Esophagus muscularis mucosa (tissue), 4 donors: ENCODE measurements at regions not wholly inside any gene's neighbourhood (a gene's known extent, or its start where the extent isn't known, plus 50 kb on each side); places are given as distances from the start of the nearest gene placed in this dataset.
A peak's percentile ranks its signal among the peaks of the same experiment; 100 is the strongest.
"Not testable (repeated sequence)": the region's sequence is repeated elsewhere in the genome, so short reads cannot be mapped to it uniquely, and the experiment has no call there.

Experiments
- DNase-seq: peaks from one replicate; pipeline ENCODE4 v3.0.0-alpha.2; 2017; ENCODE audit errors: extremely low spot score
- H3K27ac ChIP-seq, 4 donors: fragments of 200-600 bp; sonication (generic); replicated peaks in 1 of 4; 1 replicate in 3 of 4; 2 replicates in 1 of 4; pipeline ENCODE4 v1.5.1; 2016 to 2019; ENCODE audit warnings: mild to moderate bottlenecking in 1 of 4
- H3K27me3 ChIP-seq, 4 donors: fragments of 200-600 bp; sonication (generic); one replicate each; pipeline versions ENCODE4 v1.5.1 to v1.6.0; 2016 to 2019
- H3K36me3 ChIP-seq, 4 donors: fragments of 200-600 bp; sonication (generic); one replicate each; pipeline ENCODE4 v1.5.1; 2016 to 2019
- H3K4me1 ChIP-seq, 4 donors: fragments of 200-600 bp; sonication (generic); one replicate each; pipeline ENCODE4 v1.5.1; 2016 to 2019
- H3K4me3 ChIP-seq, 4 donors: fragments of 200-600 bp; sonication (generic); 1 replicate in 2 of 4; 2 replicates in 2 of 4; pipeline ENCODE4 v1.5.1; 2016 to 2019; ENCODE audit warnings: mild to moderate bottlenecking in 4 of 4, moderate library complexity in 1 of 4
- H3K9me3 ChIP-seq, 4 donors: fragments of 200-600 bp; sonication (generic); 1 replicate in 3 of 4; 2 replicates in 1 of 4; pipeline ENCODE4 v1.5.1; 2016 to 2019
- EP300 ChIP-seq: sonication (generic); formaldehyde crosslinking; IDR thresholded peaks from one replicate; pipeline ENCODE4 v1.6.1; 2017; ENCODE audit warnings: antibody characterized with exemption
- POLR2A ChIP-seq: fragments of 450-650 bp; IDR thresholded peaks from one replicate; pipeline ENCODE4 v1.6.1; 2017; ENCODE audit warnings: antibody characterized with exemption, moderate library complexity, mild to moderate bottlenecking, low read depth
- POLR2AphosphoS5 ChIP-seq, 2 donors: sonication (generic); formaldehyde crosslinking; IDR thresholded peaks; one replicate each; pipeline ENCODE4 v1.6.1; 2017; ENCODE audit warnings: antibody characterized with exemption in 2 of 2
- WGBS: methylation state at CpG from one replicate; pipeline ENCODE4 v1.1.5; 2018; 5-methylcytosine and 5-hydroxymethylcytosine counted together
- intact Hi-C: fragments of 100-400 bp; cut with DNase I; formaldehyde crosslinking; loops from one replicate; pipeline ENCODE4 v1.15.1; 2023
- TF ChIP-seq, protein P1 (sequence below), 3 experiments: fragments of 200-600 bp in 2 of 3; fragments of 450-650 bp in 1 of 3; sonication (generic) in 2 of 3; IDR thresholded peaks; one replicate each; pipeline ENCODE4 v1.5.1; 2017 to 2019; ENCODE audit warnings: antibody characterized with exemption in 3 of 3, mild to moderate bottlenecking in 2 of 3, moderate library complexity in 1 of 3

DNA sequence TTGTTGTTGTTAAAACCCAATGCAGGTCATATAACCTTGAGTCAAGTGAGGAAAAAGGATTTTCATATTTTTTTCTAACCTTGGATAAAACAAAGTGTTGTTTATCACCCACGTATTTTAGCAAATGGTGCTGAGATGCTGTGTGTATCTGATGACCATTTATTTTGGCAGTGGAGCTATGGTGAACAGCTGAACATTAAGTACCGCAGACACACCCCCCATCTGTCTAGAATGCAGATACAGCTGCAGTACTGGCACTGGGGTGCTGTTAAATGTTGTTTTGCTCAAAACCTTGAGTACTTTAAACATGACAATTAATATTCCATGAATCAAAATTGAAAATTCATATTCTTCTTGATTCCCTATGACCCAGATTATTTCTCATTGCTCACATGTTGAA is 773.3 kb upstream of the SLC39A10 start:
- H3K27ac ChIP-seq, result no peak overlapping the region
- H3K4me3 ChIP-seq, result no peak overlapping the region
- H3K4me1 ChIP-seq, result no peaks in the 10 kb centered on the region
- TF ChIP-seq POLR2A, result no peak
- TF ChIP-seq, protein P1, sequence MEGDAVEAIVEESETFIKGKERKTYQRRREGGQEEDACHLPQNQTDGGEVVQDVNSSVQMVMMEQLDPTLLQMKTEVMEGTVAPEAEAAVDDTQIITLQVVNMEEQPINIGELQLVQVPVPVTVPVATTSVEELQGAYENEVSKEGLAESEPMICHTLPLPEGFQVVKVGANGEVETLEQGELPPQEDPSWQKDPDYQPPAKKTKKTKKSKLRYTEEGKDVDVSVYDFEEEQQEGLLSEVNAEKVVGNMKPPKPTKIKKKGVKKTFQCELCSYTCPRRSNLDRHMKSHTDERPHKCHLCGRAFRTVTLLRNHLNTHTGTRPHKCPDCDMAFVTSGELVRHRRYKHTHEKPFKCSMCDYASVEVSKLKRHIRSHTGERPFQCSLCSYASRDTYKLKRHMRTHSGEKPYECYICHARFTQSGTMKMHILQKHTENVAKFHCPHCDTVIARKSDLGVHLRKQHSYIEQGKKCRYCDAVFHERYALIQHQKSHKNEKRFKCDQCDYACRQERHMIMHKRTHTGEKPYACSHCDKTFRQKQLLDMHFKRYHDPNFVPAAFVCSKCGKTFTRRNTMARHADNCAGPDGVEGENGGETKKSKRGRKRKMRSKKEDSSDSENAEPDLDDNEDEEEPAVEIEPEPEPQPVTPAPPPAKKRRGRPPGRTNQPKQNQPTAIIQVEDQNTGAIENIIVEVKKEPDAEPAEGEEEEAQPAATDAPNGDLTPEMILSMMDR (IDR thresholded peaks at IDR 0.05), result no peak
- TF ChIP-seq EP300, result no peak
- no peak for TF ChIP-seq POLR2AphosphoS5 (IDR thresholded peaks at IDR 0.05)
- H3K27me3 ChIP-seq, result no peaks in the 10 kb centered on the region
- no peak for DNase-seq
- WGBS, result 56% methylated on average over 2 of the region's 2 CpGs
- no peaks in the 10 kb centered on the region for H3K9me3 ChIP-seq
- H3K36me3 ChIP-seq, result no peaks in the 10 kb centered on the region
- intact Hi-C loops, result no loop called here

DNA sequence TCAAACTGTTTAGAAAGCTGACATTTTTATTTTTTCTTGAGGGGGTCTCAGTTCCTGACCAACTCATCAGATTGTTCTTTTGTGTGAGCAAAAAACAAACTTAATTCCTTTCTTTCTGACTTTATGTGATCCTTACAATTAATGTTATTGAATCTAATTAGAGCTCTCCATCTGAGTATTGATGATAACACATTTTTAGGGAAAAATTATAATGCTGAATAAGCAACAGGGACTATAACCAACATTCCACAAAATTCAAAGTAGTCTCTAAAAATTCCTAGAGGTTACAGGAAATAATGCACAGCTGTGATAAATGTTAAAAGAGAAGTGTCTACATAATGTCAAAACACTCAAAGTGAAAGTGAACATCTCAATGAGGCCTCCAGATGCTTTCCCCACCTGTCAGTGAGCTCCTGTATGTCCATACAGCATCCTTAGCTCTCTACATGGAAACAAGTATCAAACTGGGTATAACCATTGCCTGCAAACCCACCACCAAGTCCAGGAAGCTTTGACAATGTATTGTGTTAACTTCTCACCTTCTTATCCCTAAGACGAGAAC is 786.0 kb upstream of the SLC39A10 start:
- Histone ChIP-seq H3K9me3 (no peaks in the 10 kb centered on the region), H3K27me3 (no peaks in the 10 kb centered on the region), H3K4me3 (no peak overlapping the region), H3K27ac (no peak overlapping the region), H3K36me3 (no peaks in the 10 kb centered on the region), H3K4me1 (peaks cover 0 to 4% (median 0%) of the 10 kb centered on the region in 4 donors)
- WGBS, result 81% methylated on average over 1 of the region's 1 CpG
- no peak for TF ChIP-seq POLR2A
- no peak for TF ChIP-seq POLR2AphosphoS5 (IDR thresholded peaks at IDR 0.05)
- TF ChIP-seq, protein P1 (IDR thresholded peaks at IDR 0.05), result no peak
- no peak for TF ChIP-seq EP300
- intact Hi-C loops, result no loop called here
- DNase-seq, result no peak

DNA sequence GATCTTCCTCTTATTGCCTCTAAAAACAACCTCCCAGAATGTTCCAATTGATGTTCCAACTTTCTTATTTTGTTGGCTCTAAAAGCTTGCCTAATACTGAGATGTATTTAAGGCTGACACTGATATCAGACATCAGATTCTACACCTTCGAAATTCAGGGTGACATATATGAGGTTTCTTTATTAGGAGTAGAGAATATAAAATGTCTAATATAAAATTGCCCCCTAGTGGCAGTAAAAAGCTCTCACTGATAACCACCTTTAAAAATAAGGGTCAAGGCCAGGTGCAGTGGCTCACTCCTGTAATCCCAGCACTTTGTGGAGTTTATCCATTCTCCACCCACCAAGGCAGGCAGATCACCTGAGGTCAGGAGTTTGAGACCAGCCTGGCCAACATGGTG is 789.7 kb upstream of the SLC39A10 start:
- Histone ChIP-seq H3K27ac (no peak overlapping the region), H3K27me3 (no peaks in the 10 kb centered on the region), H3K36me3 (no peaks in the 10 kb centered on the region), H3K4me3 (no peak overlapping the region), H3K4me1 (peaks cover 0 to 4% (median 0%) of the 10 kb centered on the region in 4 donors), H3K9me3 (no peaks in the 10 kb centered on the region)
- intact Hi-C loops, result no loop called here
- 38% methylated on average over 1 of the region's 1 CpG for WGBS
- TF ChIP-seq, protein P1 (IDR thresholded peaks at IDR 0.05), result peak; percentile 29 to 48 (median 37)
- TF ChIP-seq POLR2AphosphoS5 (IDR thresholded peaks at IDR 0.05) (no peak), EP300 (no peak)
- DNase-seq, result no peak

DNA sequence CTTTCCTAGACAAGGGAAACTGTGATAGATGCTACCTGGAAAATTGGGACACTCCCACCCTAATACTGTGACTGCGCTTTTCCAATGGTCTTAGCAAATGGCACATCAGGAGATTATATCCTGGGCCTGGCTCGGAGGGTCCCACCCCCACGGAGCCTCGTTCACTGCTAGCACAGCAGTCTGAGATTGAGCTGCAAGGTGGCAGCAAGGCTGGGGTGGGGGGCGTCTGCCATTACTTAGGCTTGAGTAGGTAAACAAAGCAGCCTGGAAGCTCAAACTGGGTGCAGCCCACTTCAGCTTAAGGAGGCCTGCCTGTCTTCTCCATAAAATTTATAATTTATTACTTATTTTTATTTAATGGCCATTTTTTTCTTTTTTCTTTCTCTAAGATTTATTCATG is 802.1 kb upstream of the SLC39A10 start:
- no peak overlapping the region for H3K27ac ChIP-seq
- DNase-seq, result no peak
- H3K9me3 ChIP-seq, result no peaks in the 10 kb centered on the region
- no peaks in the 10 kb centered on the region for H3K36me3 ChIP-seq
- H3K4me1 ChIP-seq, result no peaks in the 10 kb centered on the region
- WGBS, result 92% methylated on average over 5 of the region's 5 CpGs
- TF ChIP-seq EP300, result no peak
- TF ChIP-seq, protein P1 (IDR thresholded peaks at IDR 0.05), result no peak
- no peak for TF ChIP-seq POLR2A
- no peak for TF ChIP-seq POLR2AphosphoS5 (IDR thresholded peaks at IDR 0.05)
- no peak overlapping the region for H3K4me3 ChIP-seq
- no peaks in the 10 kb centered on the region for H3K27me3 ChIP-seq
- intact Hi-C loops, result no loop called here

DNA sequence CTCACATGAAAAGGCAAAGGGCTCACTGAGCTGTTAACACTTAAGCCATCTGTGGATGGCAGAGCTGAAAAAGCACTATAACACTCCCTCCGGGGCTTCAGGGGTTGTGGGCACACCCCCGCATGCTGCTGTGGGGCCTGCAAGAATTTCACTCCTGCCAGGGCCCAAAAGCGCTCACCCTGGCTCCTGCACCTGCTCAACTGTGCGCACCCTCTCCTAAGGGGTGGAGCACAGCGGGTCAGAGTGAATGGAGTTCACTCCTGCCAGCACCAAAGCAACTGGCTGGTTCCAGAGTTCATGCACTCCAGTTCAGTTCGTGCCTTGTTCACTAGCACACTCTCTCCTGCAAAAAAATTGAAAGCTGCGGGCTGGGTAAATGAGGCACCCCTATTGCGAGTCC is 814.2 kb upstream of the SLC39A10 start:
- Histone ChIP-seq H3K36me3 (no peaks in the 10 kb centered on the region), H3K9me3 (peaks cover 0 to 5% (median 0%) of the 10 kb centered on the region in 4 donors), H3K4me1 (no peaks in the 10 kb centered on the region), H3K27me3 (no peaks in the 10 kb centered on the region), H3K27ac (no peak overlapping the region), H3K4me3 (no peak overlapping the region)
- intact Hi-C loops, result no loop called here
- no peak for DNase-seq
- 86% methylated on average over 7 of the region's 8 CpGs for WGBS
- TF ChIP-seq POLR2AphosphoS5 (IDR thresholded peaks at IDR 0.05), result no peak
- no peak for TF ChIP-seq POLR2A

DNA sequence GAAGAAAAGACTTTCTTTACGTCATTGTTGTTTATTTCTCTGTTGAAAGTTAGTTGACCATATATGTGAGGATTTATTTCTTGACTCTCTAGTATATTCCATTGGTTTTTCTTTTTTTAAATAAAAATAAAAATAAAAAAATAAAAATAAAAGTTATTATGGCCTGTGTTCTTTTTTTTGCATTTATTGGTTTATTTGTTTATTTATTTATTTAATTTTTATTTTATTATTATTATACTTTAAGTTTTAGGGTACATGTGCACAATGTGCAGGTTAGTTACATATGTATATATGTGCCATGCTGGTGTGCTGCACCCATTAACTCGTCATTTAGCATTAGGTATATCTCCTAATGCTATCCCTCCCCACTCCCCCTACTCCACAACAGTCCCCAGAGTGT is 822.7 kb upstream of the SLC39A10 start:
- H3K4me3 ChIP-seq, H3K27ac ChIP-seq, H3K9me3 ChIP-seq, H3K27me3 ChIP-seq, DNase-seq, intact Hi-C loops, H3K36me3 ChIP-seq, H3K4me1 ChIP-seq: not testable (repeated sequence)
- WGBS, result 82% methylated on average over 2 of the region's 2 CpGs
